ENCODE measurements at regions not wholly inside any gene's neighbourhood (a gene's known extent, or its start where the extent isn't known, plus 50 kb on each side); places are given as distances from the start of the nearest gene placed in this dataset.

DNA sequence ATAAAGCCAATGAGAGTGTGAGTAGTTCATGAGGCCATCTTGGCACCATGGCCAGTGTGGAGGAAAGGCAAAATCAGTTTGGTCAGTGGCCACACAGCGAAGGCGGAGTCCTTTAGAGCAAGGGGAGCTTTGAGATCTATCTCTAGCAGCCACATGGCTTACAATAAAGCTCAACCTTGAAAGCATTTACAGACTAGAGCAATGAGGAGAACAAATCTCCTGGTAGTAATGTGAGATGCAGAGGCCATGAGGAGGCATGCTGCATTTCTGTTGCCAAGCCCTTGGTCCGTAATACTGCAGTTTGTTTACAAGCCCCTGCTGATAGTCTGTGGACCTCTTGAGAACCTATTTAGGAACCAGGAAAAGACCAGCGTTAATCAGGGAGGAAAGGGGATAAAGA is 381.5 kb upstream of the C2CD4B start:
- in situ Hi-C loops (cut with HindIII; ENCODE audit: low sequenced_read_pairs) = no loop called here
- no peak overlapping the region for H3K4me3 ChIP-seq (ENCODE audit: low read depth, low read length)
- TF ChIP-seq CTCF (IDR thresholded peaks at IDR 0.05; ENCODE audit: low read depth, low read length) = no peak
- no peak for DNase-seq (ENCODE audit: low read depth, low spot score)

GRCh38 chr15:62547584-62547983 is 382.5 kb upstream of the C2CD4B start:
- no peak overlapping the region for H3K4me3 ChIP-seq (ENCODE audit: low read depth, low read length)
- TF ChIP-seq CTCF (IDR thresholded peaks at IDR 0.05; ENCODE audit: low read depth, low read length) = no peak
- in situ Hi-C loops (cut with HindIII; ENCODE audit: low sequenced_read_pairs) = no loop called here
- no peak for DNase-seq (ENCODE audit: low read depth, low spot score)

DNA sequence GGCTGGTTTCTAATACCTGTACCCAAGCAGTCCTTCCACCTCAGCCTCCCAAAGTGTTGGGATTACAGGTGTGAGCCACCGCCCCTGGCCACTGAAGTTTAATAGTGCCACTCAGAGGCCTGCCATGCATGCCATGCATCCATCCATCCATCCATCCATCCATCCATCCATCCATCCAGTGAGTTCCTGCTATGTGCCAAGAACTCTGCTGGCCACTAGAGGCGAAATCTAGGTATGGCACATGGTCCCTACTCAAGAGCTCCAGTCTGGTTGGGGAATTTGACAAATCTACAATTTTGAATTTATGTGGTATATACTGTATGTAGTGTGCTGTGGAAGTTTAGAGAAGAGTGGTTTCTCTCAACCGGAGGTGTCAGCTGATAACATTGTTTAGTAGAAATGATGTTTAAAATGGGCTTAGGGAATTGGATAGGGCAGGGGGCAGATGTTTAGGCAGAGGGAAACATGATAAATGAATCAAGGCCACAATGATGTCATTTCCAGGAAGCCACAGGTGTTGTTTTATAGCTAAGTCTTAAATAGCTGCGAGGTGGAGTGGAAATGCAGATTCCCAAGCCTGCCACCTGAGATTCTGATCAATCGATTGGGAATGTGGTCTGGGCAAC is 384.4 kb upstream of the C2CD4B start:
- in situ Hi-C loops (cut with HindIII; ENCODE audit: low sequenced_read_pairs) = no loop called here
- no peak overlapping the region for H3K4me3 ChIP-seq (ENCODE audit: low read depth, low read length)
- peak; percentile 65 for TF ChIP-seq CTCF (IDR thresholded peaks at IDR 0.05; ENCODE audit: low read depth, low read length)
- peak; percentile 14 for DNase-seq (ENCODE audit: low read depth, low spot score)

GRCh38 chr15:62550106-62550505 is 385.0 kb upstream of the C2CD4B start:
- DNase-seq (ENCODE audit: low read depth, low spot score) = no peak
- TF ChIP-seq CTCF (IDR thresholded peaks at IDR 0.05; ENCODE audit: low read depth, low read length) = no peak
- in situ Hi-C loops (cut with HindIII; ENCODE audit: low sequenced_read_pairs) = no loop called here
- no peak overlapping the region for H3K4me3 ChIP-seq (ENCODE audit: low read depth, low read length)

GRCh38 chr15:62552444-62552843 is 387.4 kb upstream of the C2CD4B start:
- H3K4me3 ChIP-seq (ENCODE audit: low read depth, low read length) = no peak overlapping the region
- TF ChIP-seq CTCF (IDR thresholded peaks at IDR 0.05; ENCODE audit: low read depth, low read length) = no peak
- in situ Hi-C loops (cut with HindIII; ENCODE audit: low sequenced_read_pairs) = no loop called here
- DNase-seq (ENCODE audit: low read depth, low spot score) = no peak

DNA sequence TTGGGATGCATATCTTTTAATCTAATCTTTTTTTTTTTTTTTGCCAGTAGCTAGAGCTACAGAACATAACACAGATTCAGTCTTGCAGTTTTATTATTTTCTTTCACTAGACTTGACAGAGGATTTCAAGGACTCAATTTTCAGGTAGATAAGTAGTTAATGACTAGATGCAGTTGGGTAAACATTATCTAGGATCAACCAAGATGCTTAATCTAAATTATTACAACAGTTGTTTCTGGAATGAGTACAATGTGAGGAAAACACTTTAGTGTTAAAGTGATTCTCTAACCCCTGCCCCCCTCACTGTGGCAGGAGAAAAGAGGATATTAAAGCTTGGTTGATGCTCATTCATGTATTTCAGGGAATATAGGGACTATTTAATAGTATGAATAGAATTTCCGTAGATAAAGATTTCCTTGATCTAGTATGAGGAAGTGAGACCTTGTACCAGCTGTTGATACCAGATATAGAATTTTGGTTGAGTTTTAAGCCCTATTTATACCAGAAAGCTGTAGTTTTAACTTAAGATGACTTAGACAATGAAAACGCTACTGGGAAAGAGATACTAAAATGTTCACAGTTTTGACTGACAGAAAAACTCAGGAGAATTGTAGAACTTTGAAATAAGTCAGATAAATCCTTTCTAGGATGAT is 389.0 kb upstream of the C2CD4B start:
- TF ChIP-seq CTCF (IDR thresholded peaks at IDR 0.05; ENCODE audit: low read depth, low read length) = no peak
- H3K4me3 ChIP-seq (ENCODE audit: low read depth, low read length) = no peak overlapping the region
- in situ Hi-C loops (cut with HindIII; ENCODE audit: low sequenced_read_pairs) = no loop called here
- DNase-seq (ENCODE audit: low read depth, low spot score) = no peak

All from astrocyte of the spinal cord (primary cell).